K562 (cell line): ENCODE measurements at regions not wholly inside any gene's neighbourhood (a gene's known extent, or its start where the extent isn't known, plus 50 kb on each side); places are given as distances from the start of the nearest gene placed in this dataset.

Source experiments
- ATAC-seq: fragments of 200-7000 bp; cut with Tn5 transposase; 3 replicates; pipeline ENCODE4 v1.9.1; 2020; ENCODE audit warnings: moderate library complexity
- BruUV-seq: library from RNA; stranded (reverse); fragments of 400-500 nt; replicated peaks from 2 replicates; lab custom pipeline; 2021; lab: Mats Ljungman, UMichigan
- CTCF ChIA-PET: fragments of 300-600 bp; formaldehyde crosslinking; extraction: SDS; loops from one replicate; lab custom pipeline; 2021; ENCODE audit warnings: low intra/inter-chr PET ratio; lab: Yijun Ruan, JAX
- POLR2A ChIA-PET: fragments of 300-600, 350-650 bp; sonication (Branson Sonifier 250); formaldehyde crosslinking; extraction: SDS; loops from one replicate; lab custom pipeline; 2021; ENCODE audit warnings: antibody characterized with exemption, inconsistent platforms; lab: Yijun Ruan, JAX
- DNase-seq, 4 experiments: peaks; one replicate each; pipeline versions ENCODE4 v3.0.0 to v3.0.0-alpha.2; 2011 to 2018; ENCODE audit warnings: low spot score in 3 of 4, mixed read lengths in 3 of 4; ENCODE audit errors: extremely low read depth in 1 of 4
- FAIRE-seq: peaks from 2 replicates; lab custom pipeline; 2011; peaks lifted over from hg19 to GRCh38; lab: Jason Lieb, UNC
- H2AFZ ChIP-seq: 2 replicates; pipeline ENCODE4 v1.6.0; 2011; ENCODE audit warnings: low read depth, low read length, control low read depth, inconsistent platforms
- H3K27ac ChIP-seq: fragments of 200-600 bp; 3 replicates; pipeline ENCODE4 v1.8.0; 2011; ENCODE audit warnings: low read depth, mild to moderate bottlenecking, control low read depth, inconsistent platforms, low read length, moderate library complexity, mixed read lengths; ENCODE audit errors: extremely low read depth
- H3K27me3 ChIP-seq, 2 experiments: fragments of 300-600 bp in 1 of 2; 2 replicates in 1 of 2; 3 replicates in 1 of 2; pipeline versions ENCODE4 v1.6.0 to v1.8.0; 2011; ENCODE audit warnings: inconsistent platforms in 2 of 2, low read length in 2 of 2, mild to moderate bottlenecking in 1 of 2, mixed read lengths in 1 of 2, moderate library complexity in 1 of 2; ENCODE audit not compliant: control insufficient read depth in 2 of 2, insufficient read depth in 2 of 2
- H3K36me3 ChIP-seq: fragments of 300-600 bp; 3 replicates; pipeline ENCODE4 v1.8.0; 2011; ENCODE audit warnings: mild to moderate bottlenecking, low read length, inconsistent platforms; ENCODE audit not compliant: control insufficient read depth, insufficient read depth
- H3K4me1 ChIP-seq, 2 experiments: fragments of 200-600 bp in 1 of 2; replicated peaks in 1 of 2; 2 replicates in 1 of 2; 3 replicates in 1 of 2; pipeline versions ENCODE4 v1.5.1 to v1.8.0; 2011; ENCODE audit warnings: inconsistent platforms in 2 of 2, low read length in 2 of 2, mild to moderate bottlenecking in 1 of 2, mixed read lengths in 1 of 2, moderate library complexity in 1 of 2; ENCODE audit not compliant: control insufficient read depth in 2 of 2, insufficient read depth in 2 of 2
- H3K4me2 ChIP-seq: 2 replicates; pipeline ENCODE4 v1.6.1; 2011; ENCODE audit warnings: low read length, control low read depth, inconsistent platforms, mixed read lengths; ENCODE audit not compliant: insufficient read depth
- H3K4me3 ChIP-seq: fragments of 200-600 bp; sonication (generic), shearing (Covaris generic); 2 replicates; pipeline ENCODE4 v1.5.1; 2016; ENCODE audit warnings: control low read depth, inconsistent platforms
- H3K79me2 ChIP-seq: fragments of 200-600 bp; 3 replicates; pipeline ENCODE4 v1.8.0; 2011; ENCODE audit warnings: low read length, inconsistent platforms; ENCODE audit not compliant: control insufficient read depth, insufficient read depth
- H3K9ac ChIP-seq, 2 experiments: 2 replicates each; pipeline versions ENCODE4 v1.6.0 to v1.6.1; 2011; ENCODE audit warnings: low read depth in 2 of 2, low read length in 2 of 2, control low read depth in 1 of 2, inconsistent platforms in 1 of 2, mild to moderate bottlenecking in 1 of 2, mixed read lengths in 1 of 2; ENCODE audit not compliant: insufficient read depth in 1 of 2
- H3K9me1 ChIP-seq: one replicate; pipeline ENCODE4 v1.6.0; 2011; ENCODE audit warnings: inconsistent platforms, mild to moderate bottlenecking, low read length, moderate library complexity; ENCODE audit not compliant: control insufficient read depth, insufficient read depth
- H3K9me3 ChIP-seq: replicated peaks from 2 replicates; pipeline ENCODE4 v1.5.1; 2011; ENCODE audit warnings: low read depth, low read length, inconsistent platforms; ENCODE audit not compliant: control insufficient read depth, insufficient read depth
- H4K20me1 ChIP-seq: replicated peaks from 2 replicates; pipeline ENCODE4 v1.6.1; 2011; ENCODE audit warnings: low read length, inconsistent platforms, mixed read lengths; ENCODE audit not compliant: control insufficient read depth, insufficient read depth
- BHLHE40 ChIP-seq: IDR thresholded peaks from 2 replicates; pipeline ENCODE4 v1.6.1; 2011; ENCODE audit warnings: low read length, improper control_type of control experiment
- CCAR2 ChIP-seq: fragments of 200-400 bp; formaldehyde crosslinking; IDR thresholded peaks from 2 replicates; pipeline ENCODE4 v1.6.1; 2017; ENCODE audit warnings: mild to moderate bottlenecking, low read depth, low read length
- CHCHD3 ChIP-seq: fragments of 250-450 bp; sonication (Bioruptor Pico); IDR thresholded peaks from 2 replicates; pipeline ENCODE4 v2.1.2; 2022; ENCODE audit warnings: mild to moderate bottlenecking
- ESRRA ChIP-seq: fragments of 450-650 bp; IDR thresholded peaks from 2 replicates; pipeline ENCODE4 v1.6.1; 2014; ENCODE audit warnings: low read depth, mild to moderate bottlenecking, moderate library complexity, borderline replicate concordance
- FOSL1 ChIP-seq: fragments of 200-800 bp; sonication (Bioruptor generic); conservative IDR thresholded peaks from 2 replicates; pipeline ENCODE4 v1.6.1; 2016; ENCODE audit warnings: missing genetic modification characterization, missing compliant biosample characterization
- FOXA1 ChIP-seq: fragments of 450-650 bp; IDR thresholded peaks from 2 replicates; pipeline ENCODE4 v1.6.1; 2016; ENCODE audit warnings: mild to moderate bottlenecking, borderline replicate concordance
- HDAC3 ChIP-seq: fragments of 450-650 bp; IDR thresholded peaks from 2 replicates; pipeline ENCODE4 v1.6.1; 2018; ENCODE audit warnings: borderline replicate concordance, mild to moderate bottlenecking, moderate library complexity; ENCODE audit not compliant: partially characterized antibody
- JUNB ChIP-seq: fragments of 450-650 bp; formaldehyde crosslinking; conservative IDR thresholded peaks from 2 replicates; pipeline ENCODE4 v1.4.0; 2020; ENCODE audit warnings: mild to moderate bottlenecking
- KDM1A ChIP-seq, 2 experiments: fragments of 450-650 bp; IDR thresholded peaks; 2 replicates each; pipeline ENCODE4 v1.6.1; 2016; ENCODE audit warnings: mild to moderate bottlenecking in 2 of 2
- KLF6 ChIP-seq: fragments of 250-450 bp; sonication (Bioruptor Pico); IDR thresholded peaks from 2 replicates; pipeline ENCODE4 v1.4.0; 2020; ENCODE audit warnings: mild to moderate bottlenecking, moderate library complexity, borderline replicate concordance
- MEF2D ChIP-seq: conservative IDR thresholded peaks from 2 replicates; pipeline ENCODE4 v1.6.1; 2016; ENCODE audit warnings: low read depth, missing genetic modification characterization, missing compliant biosample characterization
- VEZF1 ChIP-seq: fragments of 200-800 bp; sonication (Bioruptor generic); IDR thresholded peaks from 2 replicates; pipeline ENCODE4 v1.6.1; 2017; ENCODE audit warnings: missing genetic modification characterization, missing compliant biosample characterization
- ZNF384 ChIP-seq: IDR thresholded peaks from 2 replicates; pipeline ENCODE4 v1.6.1; 2012; ENCODE audit warnings: low read depth, low read length, improper control_type of control experiment
- ZNF41 ChIP-seq: fragments of 250-450 bp; sonication (Bioruptor Pico); conservative IDR thresholded peaks from 2 replicates; pipeline ENCODE4 v1.4.0; 2020; ENCODE audit warnings: mild to moderate bottlenecking
- ZNF764 ChIP-seq: fragments of 250-450 bp; sonication (Bioruptor Pico); IDR thresholded peaks from 2 replicates; pipeline ENCODE4 v1.4.0; 2020; ENCODE audit warnings: low read depth, mild to moderate bottlenecking, moderate library complexity
- ZSCAN32 ChIP-seq: fragments of 450-650 bp; formaldehyde crosslinking; IDR thresholded peaks from 2 replicates; pipeline ENCODE4 v1.4.0; 2020; ENCODE audit warnings: mild to moderate bottlenecking, moderate library complexity
- WGBS: fragments of 100-300 bp; shearing (Covaris generic); methylation state at CpG from one replicate; pipeline ENCODE4 v1.1.6; 2016; ENCODE audit warnings: low coverage, mixed read lengths; ENCODE audit not compliant: insufficient coverage; ENCODE audit errors: missing lambda C conversion rate; 5-methylcytosine and 5-hydroxymethylcytosine counted together
- in situ Hi-C: fragments of 300-500 bp; cut with MboI; formaldehyde crosslinking; loops from 4 replicates; pipeline ENCODE4 v1.15.0; 2018; ENCODE audit warnings: inconsistent platforms, mixed read lengths
- intact Hi-C: fragments of 100-400 bp; cut with micrococcal nuclease; formaldehyde crosslinking; loops from 2 replicates; pipeline ENCODE4 v1.14.2; 2022

- TF ChIP-seq FOXA1 = no peak
- no peak for TF ChIP-seq FOSL1 (tag)
- no peak for TF ChIP-seq ESRRA
- no peak for TF ChIP-seq VEZF1 (CRISPR knock-in tag)
- TF ChIP-seq ZNF41 (CRISPR knock-in tag) = no peak
Measured at GRCh38 chr6:166826264-166826663, 130.1 kb downstream of the RNASET2 start (continued).

GRCh38 chr6:166825553-166826145 lies 130.7 kb downstream of the RNASET2 start:
- H3K4me2 ChIP-seq = no peak overlapping the region
- H3K9me3 ChIP-seq = no peaks in the 10 kb centered on the region
- peaks cover 8 to 25% of the 10 kb centered on the region in 2 experiments; a peak in 4 of 5 replicates for H3K27me3 ChIP-seq
- no peak overlapping the region for H2AFZ ChIP-seq
- H3K9ac ChIP-seq = no peak overlapping the region
- BruUV-seq = no TSS peak
- ChIA-PET CTCF (no interaction called here), POLR2A (no interaction called here)
- no peaks in the 10 kb centered on the region for H3K36me3 ChIP-seq
- H3K4me3 ChIP-seq = no peak overlapping the region
- in situ Hi-C loops = no loop called here
- intact Hi-C loops = no loop called here
- H3K4me1 ChIP-seq = no peaks in the 10 kb centered on the region; a peak in 1 of 5 replicates
- no peak for FAIRE-seq
- no peaks in the 10 kb centered on the region for H3K9me1 ChIP-seq
- no peak for DNase-seq
- TF ChIP-seq CHCHD3 (CRISPR knock-in tag) (no peak), KLF6 (CRISPR knock-in tag) (no peak), ZSCAN32 (CRISPR knock-in tag) (no peak), KDM1A (IDR thresholded peaks at IDR 0.05) (no peak), CCAR2 (no peak), BHLHE40 (no peak), ZNF764 (CRISPR knock-in tag) (no peak), JUNB (CRISPR knock-in tag) (no peak), ZNF384 (no peak), MEF2D (no peak), HDAC3 (no peak)
- no peak overlapping the region for H3K27ac ChIP-seq
- H3K79me2 ChIP-seq = no peaks in the 10 kb centered on the region
- 0 out of 2 replicates have a peak, but pooled peaks cover 2% of the 10 kb centered on the region for H4K20me1 ChIP-seq
- ATAC-seq = no peak
- 6% methylated on average over 6 of the region's 6 CpGs for WGBS
